Activated CD4-positive, CD25-positive, alpha-beta regulatory T cell (primary cell): ENCODE measurements at regions not wholly inside any gene's neighbourhood (a gene's known extent, or its start where the extent isn't known, plus 50 kb on each side); places are given as distances from the start of the nearest gene placed in this dataset.

ENCODE experiments used
- DNase-seq, 4 experiments: peaks; one replicate each; lab custom pipeline; 2025; lab: John Stamatoyannopoulos, UW

GRCh38 chr1:235011599-235012435, 116.8 kb downstream of the TOMM20 start:
- peak; percentile 63 to 82 (median 74) for DNase-seq

GRCh38 chr1:235011064-235011598, 117.5 kb downstream of the TOMM20 start:
- peak in 1 of 4 experiments; percentile 14 for DNase-seq

GRCh38 chr1:235009561-235010306, 118.9 kb downstream of the TOMM20 start:
- DNase-seq, result no peak

GRCh38 chr1:235009074-235009473, 119.6 kb downstream of the TOMM20 start:
- no peak for DNase-seq

GRCh38 chr1:235008239-235008638, 120.4 kb downstream of the TOMM20 start:
- no peak for DNase-seq

GRCh38 chr1:235006816-235007215, 121.8 kb downstream of the TOMM20 start:
- DNase-seq, result no peak

- DNase-seq, result no peak
Measured at GRCh38 chr1:235006132-235006721, 122.4 kb downstream of the TOMM20 start.

- no peak for DNase-seq
Measured at GRCh38 chr1:235004840-235005391, 123.7 kb downstream of the TOMM20 start.

GRCh38 chr1:235004276-235004675, 124.4 kb downstream of the TOMM20 start:
- no peak for DNase-seq

- DNase-seq, result no peak
Measured at GRCh38 chr1:235002706-235003300, 125.8 kb downstream of the TOMM20 start.

GRCh38 chr1:234999513-234999940, 129.1 kb downstream of the TOMM20 start:
- DNase-seq, result no peak

GRCh38 chr1:234997896-234998741, 130.5 kb downstream of the TOMM20 start:
- no peak for DNase-seq

GRCh38 chr1:234997201-234997895, 131.3 kb downstream of the TOMM20 start:
- no peak for DNase-seq

- DNase-seq, result no peak
Measured at GRCh38 chr1:234996245-234996757, 132.3 kb downstream of the TOMM20 start.

- no peak for DNase-seq
Measured at GRCh38 chr1:234994436-234995295, 134.0 kb downstream of the TOMM20 start.

- no peak for DNase-seq
Measured at GRCh38 chr1:234992065-234992464, 136.6 kb downstream of the TOMM20 start.

GRCh38 chr1:234990874-234991801, 137.5 kb downstream of the TOMM20 start:
- DNase-seq, result no peak

- DNase-seq, result no peak
Measured at GRCh38 chr1:234990328-234990675, 138.3 kb downstream of the TOMM20 start.
